ENCODE measurements at regions not wholly inside any gene's neighbourhood (a gene's known extent, or its start where the extent isn't known, plus 50 kb on each side); places are given as distances from the start of the nearest gene placed in this dataset.

GRCh38 chr13:48775285-48775684 lies 121.6 kb downstream of the CYSLTR2 start:
- H3K4me3 Mint-ChIP-seq, result no peak overlapping the region
- TF ChIP-seq CTCF (IDR thresholded peaks at IDR 0.05; ENCODE audit: unreplicated experiment in 3 of 3), result no peak
- no peaks in the 10 kb centered on the region for H3K36me3 Mint-ChIP-seq (ENCODE audit: low read depth)
- no peaks in the 10 kb centered on the region for H3K4me1 Mint-ChIP-seq
- no peak overlapping the region for H3K27ac Mint-ChIP-seq
- H3K27me3 Mint-ChIP-seq (ENCODE audit: low read depth), result no peaks in the 10 kb centered on the region
- peaks cover 11% of the 10 kb centered on the region for H3K9me3 Mint-ChIP-seq

DNA sequence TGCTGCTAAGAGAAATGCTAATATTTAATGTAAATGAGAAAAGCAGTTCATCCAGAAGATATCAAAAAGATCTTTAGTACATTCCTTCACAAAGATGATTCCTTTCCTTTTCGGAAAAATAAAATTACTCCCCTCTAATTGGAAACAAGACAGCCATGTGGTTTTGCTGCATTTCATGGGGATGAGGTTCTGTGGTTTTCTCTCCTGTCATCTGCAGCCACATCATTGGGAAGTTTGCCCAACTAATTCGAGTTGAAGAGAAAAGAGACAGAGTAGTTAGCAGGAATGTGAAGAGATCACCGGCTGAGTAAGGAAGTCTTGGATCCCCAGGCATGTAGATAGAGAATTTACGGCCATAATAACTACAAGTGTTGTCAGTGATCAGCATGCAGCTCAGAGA lies 122.1 kb downstream of the CYSLTR2 start:
- H3K27ac Mint-ChIP-seq, result no peak overlapping the region
- peaks cover 14% of the 10 kb centered on the region for H3K9me3 Mint-ChIP-seq
- no peaks in the 10 kb centered on the region for H3K27me3 Mint-ChIP-seq (ENCODE audit: low read depth)
- no peak for TF ChIP-seq CTCF (IDR thresholded peaks at IDR 0.05; ENCODE audit: unreplicated experiment in 3 of 3)
- H3K4me1 Mint-ChIP-seq, result no peaks in the 10 kb centered on the region
- no peaks in the 10 kb centered on the region for H3K36me3 Mint-ChIP-seq (ENCODE audit: low read depth)
- no peak overlapping the region for H3K4me3 Mint-ChIP-seq

DNA sequence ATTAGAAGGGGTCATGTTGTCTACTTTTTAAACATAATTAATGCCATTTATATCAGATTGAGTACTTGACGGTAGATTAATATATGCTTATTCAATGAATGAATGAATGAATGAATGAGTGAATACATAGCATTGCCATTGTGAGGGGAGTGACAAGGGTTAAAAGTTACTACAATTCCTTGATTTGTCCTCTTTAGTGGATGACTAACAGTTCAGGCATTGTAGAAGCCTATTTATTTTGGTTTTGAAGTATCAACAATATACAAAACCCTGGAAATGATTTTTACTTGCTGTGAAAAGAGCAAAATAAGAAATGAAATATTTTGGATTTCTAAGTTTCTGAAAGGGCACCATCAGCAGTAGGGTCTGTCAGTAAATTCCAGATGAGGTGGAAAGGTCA lies 122.7 kb downstream of the CYSLTR2 start:
- H3K4me1 Mint-ChIP-seq, result no peaks in the 10 kb centered on the region
- no peak overlapping the region for H3K27ac Mint-ChIP-seq
- no peak for TF ChIP-seq CTCF (IDR thresholded peaks at IDR 0.05; ENCODE audit: unreplicated experiment in 3 of 3)
- H3K36me3 Mint-ChIP-seq (ENCODE audit: low read depth), result no peaks in the 10 kb centered on the region
- no peak overlapping the region for H3K4me3 Mint-ChIP-seq
- H3K27me3 Mint-ChIP-seq (ENCODE audit: low read depth), result no peaks in the 10 kb centered on the region
- H3K9me3 Mint-ChIP-seq, result peaks cover 16% of the 10 kb centered on the region

DNA sequence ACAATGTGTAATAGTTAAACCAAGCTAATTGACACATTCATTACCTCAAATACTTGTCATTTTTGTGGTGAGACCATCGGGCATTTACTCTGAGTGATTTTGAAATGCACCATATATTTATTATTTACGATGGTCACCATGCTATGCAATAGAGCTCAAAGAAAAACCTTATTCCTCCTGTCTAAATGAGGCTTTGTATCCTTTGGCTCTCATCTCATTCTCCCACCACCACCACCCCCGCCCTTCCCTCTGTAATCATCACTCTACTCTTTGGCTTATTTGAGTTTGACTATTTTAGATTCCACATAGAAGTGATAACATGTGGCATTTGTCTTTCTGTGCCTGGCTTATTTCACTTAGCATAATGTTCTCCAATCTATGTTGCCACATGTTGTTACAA lies 124.9 kb downstream of the CYSLTR2 start:
- no peaks in the 10 kb centered on the region for H3K36me3 Mint-ChIP-seq (ENCODE audit: low read depth)
- no peak overlapping the region for H3K4me3 Mint-ChIP-seq
- H3K27me3 Mint-ChIP-seq (ENCODE audit: low read depth), result no peaks in the 10 kb centered on the region
- no peak for TF ChIP-seq CTCF (IDR thresholded peaks at IDR 0.05; ENCODE audit: unreplicated experiment in 3 of 3)
- peaks cover 26% of the 10 kb centered on the region for H3K9me3 Mint-ChIP-seq
- no peaks in the 10 kb centered on the region for H3K4me1 Mint-ChIP-seq
- no peak overlapping the region for H3K27ac Mint-ChIP-seq

- Mint-ChIP-seq H3K4me1 (no peaks in the 10 kb centered on the region), H3K4me3 (no peak overlapping the region), H3K36me3 (ENCODE audit: low read depth) (no peaks in the 10 kb centered on the region), H3K27me3 (ENCODE audit: low read depth) (no peaks in the 10 kb centered on the region), H3K9me3 (peaks cover 26% of the 10 kb centered on the region), H3K27ac (no peak overlapping the region)
- no peak for TF ChIP-seq CTCF (IDR thresholded peaks at IDR 0.05; ENCODE audit: unreplicated experiment in 3 of 3)
These were observed 127.1 kb downstream of the CYSLTR2 start for GRCh38 chr13:48780713-48781341.

DNA sequence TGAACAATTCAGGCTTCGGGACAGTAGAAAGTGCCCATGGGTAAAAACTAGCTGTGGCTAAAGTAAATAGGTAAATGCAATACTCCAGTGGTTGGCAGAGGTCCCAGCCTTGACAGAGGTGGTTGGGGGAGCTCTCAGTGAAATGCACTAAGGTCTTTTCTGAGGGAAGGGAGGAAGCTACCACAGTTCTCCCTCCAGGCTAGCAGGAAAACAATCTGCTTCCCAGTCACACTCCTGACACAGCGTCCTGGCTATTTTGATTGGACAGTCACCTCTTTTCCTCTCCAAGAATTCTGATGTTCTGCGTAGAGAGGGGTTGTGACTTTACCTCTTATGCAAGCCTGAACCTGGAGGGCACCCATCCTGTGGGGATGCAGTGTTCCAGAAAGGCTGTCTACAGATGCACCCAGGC lies 128.7 kb downstream of the CYSLTR2 start:
- no peak for TF ChIP-seq CTCF (IDR thresholded peaks at IDR 0.05; ENCODE audit: unreplicated experiment in 3 of 3)
- Mint-ChIP-seq H3K36me3 (ENCODE audit: low read depth) (no peaks in the 10 kb centered on the region), H3K27me3 (ENCODE audit: low read depth) (no peaks in the 10 kb centered on the region), H3K4me3 (no peak overlapping the region), H3K27ac (no peak overlapping the region), H3K9me3 (peaks cover 26% of the 10 kb centered on the region), H3K4me1 (no peaks in the 10 kb centered on the region)
